ENCODE measurements at regions not wholly inside any gene's neighbourhood (a gene's known extent, or its start where the extent isn't known, plus 50 kb on each side); places are given as distances from the start of the nearest gene placed in this dataset.
"Not testable (repeated sequence)": the region's sequence is repeated elsewhere in the genome, so short reads cannot be mapped to it uniquely, and the experiment has no call there.

DNA sequence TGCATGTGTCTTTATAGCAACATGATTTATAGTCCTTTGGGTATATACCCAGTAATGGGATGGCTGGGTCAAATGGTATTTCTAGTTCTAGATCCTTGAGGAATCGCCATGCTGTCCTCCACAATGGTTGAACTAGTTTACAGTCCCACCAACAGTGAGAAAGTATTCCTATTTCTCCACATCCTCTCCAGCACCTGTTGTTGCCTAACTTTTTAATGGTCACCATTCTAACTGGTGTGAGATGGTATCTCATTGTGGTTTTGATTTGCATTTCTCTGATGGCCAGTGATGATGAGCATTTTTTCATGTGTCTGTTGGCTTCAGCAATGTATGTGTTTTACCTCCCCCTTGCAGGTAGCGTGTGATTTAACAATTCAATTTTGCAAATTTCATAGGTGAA is 496.6 kb upstream of the RGS6 start:
- not testable (repeated sequence) for H3K27ac Mint-ChIP-seq (ENCODE audit: unreplicated experiment); FAIRE-seq; H3K4me2 ChIP-seq (ENCODE audit: low read length)

DNA sequence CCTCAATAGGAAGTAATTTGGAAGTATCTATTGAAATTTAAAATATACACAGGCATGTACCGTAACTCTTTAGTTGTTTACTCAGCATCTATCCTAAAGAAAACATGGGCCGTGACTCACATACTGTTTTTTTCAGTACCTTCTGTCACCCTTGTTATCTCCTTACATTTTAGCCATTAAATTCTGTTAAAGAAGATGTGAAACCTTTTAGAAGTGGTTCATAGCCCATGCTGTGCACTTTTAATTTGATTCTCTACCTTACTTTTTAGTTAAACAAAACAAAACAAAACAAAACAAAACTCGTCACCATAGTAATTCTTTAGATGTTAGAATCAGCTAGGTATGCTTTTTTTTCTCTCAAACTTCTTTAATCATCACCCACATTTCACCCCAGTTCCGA is 494.4 kb upstream of the RGS6 start:
- peaks cover 4% of the 10 kb centered on the region for H4K20me1 ChIP-seq (ENCODE audit: insufficient read depth, low read length)
- no peaks in the 10 kb centered on the region for H3K9me3 Mint-ChIP-seq (ENCODE audit: unreplicated experiment)
- no peak overlapping the region for H3K4me3 ChIP-seq (ENCODE audit: insufficient read depth, low read depth, low read length)
- H3K27ac ChIP-seq (ENCODE audit: low read depth, low read length), result peak overlapping the region; percentile 13
- no peaks in the 10 kb centered on the region for H3K27me3 Mint-ChIP-seq (ENCODE audit: low read depth, unreplicated experiment)
- H3K36me3 ChIP-seq (ENCODE audit: insufficient read depth, low read length), result no peaks in the 10 kb centered on the region
- no peak overlapping the region for H3K27ac Mint-ChIP-seq (ENCODE audit: unreplicated experiment)
- peak; percentile 17 for FAIRE-seq
- peak overlapping the region; percentile 75 for H3K4me2 ChIP-seq (ENCODE audit: low read length)
- no peaks in the 10 kb centered on the region for H3K9me3 ChIP-seq (ENCODE audit: insufficient read depth, low read depth, low read length)
- H2AFZ ChIP-seq (ENCODE audit: low read depth, low read length), result no peak overlapping the region
- H3K4me1 ChIP-seq (ENCODE audit: insufficient read depth, low read length), result peaks cover 29% of the 10 kb centered on the region
- H3K9ac ChIP-seq (ENCODE audit: low read length), result peak overlapping the region; percentile 11
- peaks cover 2% of the 10 kb centered on the region for H3K36me3 Mint-ChIP-seq (ENCODE audit: low read depth, unreplicated experiment)
- H3K27me3 ChIP-seq (ENCODE audit: insufficient read depth, low read length), result no peaks in the 10 kb centered on the region
- H3K79me2 ChIP-seq (ENCODE audit: insufficient read depth, low read length), result peaks cover 47% of the 10 kb centered on the region
- peak; percentile 14 for DNase-seq (ENCODE audit: low read depth)
- no peak overlapping the region for H3K4me3 Mint-ChIP-seq (ENCODE audit: unreplicated experiment)
- TF ChIP-seq EZH2 (IDR thresholded peaks at IDR 0.05; ENCODE audit: insufficient read depth, low read length), result no peak
- TF ChIP-seq, protein P1, sequence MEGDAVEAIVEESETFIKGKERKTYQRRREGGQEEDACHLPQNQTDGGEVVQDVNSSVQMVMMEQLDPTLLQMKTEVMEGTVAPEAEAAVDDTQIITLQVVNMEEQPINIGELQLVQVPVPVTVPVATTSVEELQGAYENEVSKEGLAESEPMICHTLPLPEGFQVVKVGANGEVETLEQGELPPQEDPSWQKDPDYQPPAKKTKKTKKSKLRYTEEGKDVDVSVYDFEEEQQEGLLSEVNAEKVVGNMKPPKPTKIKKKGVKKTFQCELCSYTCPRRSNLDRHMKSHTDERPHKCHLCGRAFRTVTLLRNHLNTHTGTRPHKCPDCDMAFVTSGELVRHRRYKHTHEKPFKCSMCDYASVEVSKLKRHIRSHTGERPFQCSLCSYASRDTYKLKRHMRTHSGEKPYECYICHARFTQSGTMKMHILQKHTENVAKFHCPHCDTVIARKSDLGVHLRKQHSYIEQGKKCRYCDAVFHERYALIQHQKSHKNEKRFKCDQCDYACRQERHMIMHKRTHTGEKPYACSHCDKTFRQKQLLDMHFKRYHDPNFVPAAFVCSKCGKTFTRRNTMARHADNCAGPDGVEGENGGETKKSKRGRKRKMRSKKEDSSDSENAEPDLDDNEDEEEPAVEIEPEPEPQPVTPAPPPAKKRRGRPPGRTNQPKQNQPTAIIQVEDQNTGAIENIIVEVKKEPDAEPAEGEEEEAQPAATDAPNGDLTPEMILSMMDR (IDR thresholded peaks at IDR 0.05; ENCODE audit: insufficient read depth, low read depth, low read length), result no peak
- peaks cover 12% of the 10 kb centered on the region for H3K4me1 Mint-ChIP-seq (ENCODE audit: low read depth, unreplicated experiment)

More for the DNA sequence above, 496.6 kb upstream of the RGS6 start:
- H3K4me3 Mint-ChIP-seq (ENCODE audit: unreplicated experiment); H3K27me3 ChIP-seq (ENCODE audit: insufficient read depth, low read length); H4K20me1 ChIP-seq (ENCODE audit: insufficient read depth, low read length); H3K27ac ChIP-seq (ENCODE audit: low read depth, low read length); H3K4me3 ChIP-seq (ENCODE audit: insufficient read depth, low read depth, low read length); H3K9me3 ChIP-seq (ENCODE audit: insufficient read depth, low read depth, low read length); H3K27me3 Mint-ChIP-seq (ENCODE audit: low read depth, unreplicated experiment); H3K9ac ChIP-seq (ENCODE audit: low read length); H3K9me3 Mint-ChIP-seq (ENCODE audit: unreplicated experiment); H2AFZ ChIP-seq (ENCODE audit: low read depth, low read length); H3K36me3 Mint-ChIP-seq (ENCODE audit: low read depth, unreplicated experiment); DNase-seq (ENCODE audit: low read depth); H3K36me3 ChIP-seq (ENCODE audit: insufficient read depth, low read length): not testable (repeated sequence)
- Histone ChIP-seq H3K4me1 (ENCODE audit: insufficient read depth, low read length) (peaks cover 29% of the 10 kb centered on the region), H3K79me2 (ENCODE audit: insufficient read depth, low read length) (peaks cover 55% of the 10 kb centered on the region)
- peaks cover 12% of the 10 kb centered on the region for H3K4me1 Mint-ChIP-seq (ENCODE audit: low read depth, unreplicated experiment)

DNA sequence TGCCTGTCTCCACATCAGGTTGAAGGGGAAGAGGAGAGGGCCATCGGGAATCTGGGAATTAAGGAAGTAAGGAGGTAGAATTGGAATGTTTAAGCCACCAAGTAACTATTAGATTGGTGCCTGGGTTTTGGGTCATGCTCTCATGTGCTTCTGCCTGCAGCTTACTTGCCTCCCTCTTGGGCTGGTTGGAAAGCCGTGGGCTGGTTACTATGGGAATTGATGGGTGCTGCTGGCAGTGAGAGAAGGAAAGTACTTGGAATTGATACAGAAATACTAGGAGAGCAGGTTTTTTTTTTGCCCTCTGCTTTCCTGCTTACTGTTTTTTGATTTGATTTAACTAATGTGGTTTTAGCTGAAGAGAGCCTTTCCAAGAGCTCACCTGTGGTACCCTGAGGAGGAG is 493.5 kb upstream of the RGS6 start:
- Histone ChIP-seq H3K4me2 (ENCODE audit: low read length) (peak overlapping the region; percentile 75), H4K20me1 (ENCODE audit: insufficient read depth, low read length) (peaks cover 5% of the 10 kb centered on the region), H3K9ac (ENCODE audit: low read length) (peak overlapping the region; percentile 11), H3K36me3 (ENCODE audit: insufficient read depth, low read length) (no peaks in the 10 kb centered on the region), H2AFZ (ENCODE audit: low read depth, low read length) (no peak overlapping the region), H3K4me3 (ENCODE audit: insufficient read depth, low read depth, low read length) (no peak overlapping the region), H3K79me2 (ENCODE audit: insufficient read depth, low read length) (peaks cover 42% of the 10 kb centered on the region), H3K27me3 (ENCODE audit: insufficient read depth, low read length) (no peaks in the 10 kb centered on the region), H3K27ac (ENCODE audit: low read depth, low read length) (peak overlapping the region; percentile 73), H3K4me1 (ENCODE audit: insufficient read depth, low read length) (peaks cover 29% of the 10 kb centered on the region), H3K9me3 (ENCODE audit: insufficient read depth, low read depth, low read length) (no peaks in the 10 kb centered on the region)
- Mint-ChIP-seq H3K4me1 (ENCODE audit: low read depth, unreplicated experiment) (peaks cover 12% of the 10 kb centered on the region), H3K9me3 (ENCODE audit: unreplicated experiment) (no peaks in the 10 kb centered on the region), H3K27me3 (ENCODE audit: low read depth, unreplicated experiment) (no peaks in the 10 kb centered on the region), H3K36me3 (ENCODE audit: low read depth, unreplicated experiment) (peaks cover 2% of the 10 kb centered on the region), H3K27ac (ENCODE audit: unreplicated experiment) (no peak overlapping the region), H3K4me3 (ENCODE audit: unreplicated experiment) (no peak overlapping the region)
- no peak for FAIRE-seq
- DNase-seq (ENCODE audit: low read depth), result peak; percentile 74
- no peak for TF ChIP-seq EZH2 (IDR thresholded peaks at IDR 0.05; ENCODE audit: insufficient read depth, low read length)
- TF ChIP-seq, protein P1 (IDR thresholded peaks at IDR 0.05; ENCODE audit: insufficient read depth, low read depth, low read length), result no peak
